ENCODE measurements at regions not wholly inside any gene's neighbourhood (a gene's known extent, or its start where the extent isn't known, plus 50 kb on each side); places are given as distances from the start of the nearest gene placed in this dataset.

DNA sequence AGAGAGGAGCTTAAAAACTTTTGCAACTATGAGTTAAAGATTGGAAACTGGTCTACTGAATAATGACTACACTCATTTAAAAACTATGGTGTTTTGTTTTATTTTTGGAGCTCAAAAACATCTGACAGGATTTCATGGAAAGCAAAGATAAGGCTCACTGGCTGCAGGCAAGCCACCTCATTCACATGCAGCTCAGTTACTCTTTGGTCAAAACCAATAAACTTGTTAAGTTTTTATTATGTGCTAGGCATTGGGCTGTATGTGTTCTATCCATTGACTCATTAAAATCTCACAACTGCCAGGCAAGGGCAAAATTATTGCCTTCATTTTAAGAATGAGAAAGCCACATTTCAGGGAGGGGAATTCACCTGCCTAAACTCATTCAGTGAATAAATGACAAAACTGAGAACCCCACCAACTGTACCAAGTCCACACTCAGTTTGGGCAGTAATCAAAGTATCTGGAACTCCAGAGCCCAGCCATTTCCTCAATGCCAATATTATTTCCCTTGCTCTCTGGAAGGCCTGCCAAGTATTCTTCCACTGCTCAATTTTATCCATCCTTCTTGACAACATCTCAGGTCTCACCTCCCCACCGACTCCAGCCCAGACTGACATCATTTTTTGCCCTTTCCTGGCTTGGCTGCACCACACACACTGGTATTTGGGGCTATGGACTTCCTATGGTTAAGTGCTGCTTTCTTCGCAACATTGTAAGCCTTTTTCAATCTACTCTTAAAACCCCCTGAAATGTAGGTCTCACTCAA is 401.1 kb upstream of the NFIA start:
- no TSS peak for BruUV-seq (replicated peaks)
- no peaks in the 10 kb centered on the region for H3K4me1 ChIP-seq (ENCODE audit: control insufficient read depth in 1 of 2, insufficient read depth in 2 of 2, low read length in 2 of 2)
- ChIA-PET CTCF (no interaction called here), RAD21 (ENCODE audit: low non-redundant PET in 1 of 2, low total read pairs in 2 of 2, uncharacterized antibody in 2 of 2, unreplicated experiment in 2 of 2) (no interaction called here), POLR2A (no interaction called here)
- intact Hi-C loops (cut with micrococcal nuclease) = no loop called here
- no peak overlapping the region for H3K4me2 ChIP-seq (ENCODE audit: low read length)
- TF ChIP-seq, protein P1, sequence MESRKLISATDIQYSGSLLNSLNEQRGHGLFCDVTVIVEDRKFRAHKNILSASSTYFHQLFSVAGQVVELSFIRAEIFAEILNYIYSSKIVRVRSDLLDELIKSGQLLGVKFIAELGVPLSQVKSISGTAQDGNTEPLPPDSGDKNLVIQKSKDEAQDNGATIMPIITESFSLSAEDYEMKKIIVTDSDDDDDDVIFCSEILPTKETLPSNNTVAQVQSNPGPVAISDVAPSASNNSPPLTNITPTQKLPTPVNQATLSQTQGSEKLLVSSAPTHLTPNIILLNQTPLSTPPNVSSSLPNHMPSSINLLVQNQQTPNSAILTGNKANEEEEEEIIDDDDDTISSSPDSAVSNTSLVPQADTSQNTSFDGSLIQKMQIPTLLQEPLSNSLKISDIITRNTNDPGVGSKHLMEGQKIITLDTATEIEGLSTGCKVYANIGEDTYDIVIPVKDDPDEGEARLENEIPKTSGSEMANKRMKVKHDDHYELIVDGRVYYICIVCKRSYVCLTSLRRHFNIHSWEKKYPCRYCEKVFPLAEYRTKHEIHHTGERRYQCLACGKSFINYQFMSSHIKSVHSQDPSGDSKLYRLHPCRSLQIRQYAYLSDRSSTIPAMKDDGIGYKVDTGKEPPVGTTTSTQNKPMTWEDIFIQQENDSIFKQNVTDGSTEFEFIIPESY (IDR thresholded peaks at IDR 0.05; ENCODE audit: extremely low read depth, insufficient replicate concordance, low read length) = no peak
- no peak for TF ChIP-seq POLR2AphosphoS5 (IDR thresholded peaks at IDR 0.05; ENCODE audit: low read depth, low read length)
- no peak for TF ChIP-seq EGR1 (IDR thresholded peaks at IDR 0.05; ENCODE audit: low read depth)
- TF ChIP-seq CEBPB (IDR thresholded peaks at IDR 0.05; ENCODE audit: low read depth) = no peak
- no peak for TF ChIP-seq SP1 (IDR thresholded peaks at IDR 0.05; ENCODE audit: low read depth)
- no peak for TF ChIP-seq FOSL1 (IDR thresholded peaks at IDR 0.05; ENCODE audit: low read depth)
- no peak for TF ChIP-seq ELF1 (IDR thresholded peaks at IDR 0.05; ENCODE audit: borderline replicate concordance, low read depth)
- no peak for TF ChIP-seq POLR2A (IDR thresholded peaks at IDR 0.05; ENCODE audit: borderline replicate concordance, extremely low read depth, insufficient read depth, insufficient read length)
- TF ChIP-seq TCF7L2 (IDR thresholded peaks at IDR 0.05; ENCODE audit: borderline replicate concordance, extremely low read depth, insufficient read depth, insufficient read length) = no peak
- TF ChIP-seq YY1 (IDR thresholded peaks at IDR 0.05; ENCODE audit: extremely low read depth, insufficient replicate concordance, low read depth, low read length) = no peak
- DNase-seq (ENCODE audit: low read depth, low spot score) = no peak
- H3K27me3 ChIP-seq (ENCODE audit: insufficient read depth, low read length) = peaks cover 5% of the 10 kb centered on the region; the same call in 1 of the 2 replicates
- no peak overlapping the region for H2AFZ ChIP-seq (ENCODE audit: low read depth, low read length, poor library complexity, severe bottlenecking)
- H3K9ac ChIP-seq (ENCODE audit: low read length) = no peak overlapping the region
- H3K36me3 ChIP-seq (ENCODE audit: control insufficient read depth in 1 of 2, insufficient read depth in 2 of 2, low read length in 2 of 2) = no peaks in the 10 kb centered on the region
- no peaks in the 10 kb centered on the region for H3K9me3 ChIP-seq (ENCODE audit: control insufficient read depth in 1 of 2, insufficient read depth in 1 of 2, low read depth in 1 of 2, low read length in 2 of 2)
- no peak for ATAC-seq
- no peaks in the 10 kb centered on the region for H4K20me1 ChIP-seq (ENCODE audit: insufficient read depth)
- no peaks in the 10 kb centered on the region for H3K9me2 ChIP-seq (ENCODE audit: insufficient read depth)
- no peaks in the 10 kb centered on the region for H3K79me2 ChIP-seq (ENCODE audit: insufficient read depth, low read length)
- H3K27ac ChIP-seq (ENCODE audit: low read depth, low read length) = no peak overlapping the region
- H3K4me3 ChIP-seq (replicated peaks in 1 of 2; ENCODE audit: low read depth in 1 of 2, low read length in 2 of 2) = no peak overlapping the region

Measured in HCT116 (cell line).